CD4-positive, alpha-beta memory T cell (primary cell): ENCODE measurements at regions not wholly inside any gene's neighbourhood (a gene's known extent, or its start where the extent isn't known, plus 50 kb on each side); places are given as distances from the start of the nearest gene placed in this dataset.
"Not testable (repeated sequence)": the region's sequence is repeated elsewhere in the genome, so short reads cannot be mapped to it uniquely, and the experiment has no call there.

ENCODE experiments used
- CTCF ChIA-PET: fragments of 350-600 bp; sonication (Branson Sonifier 250); formaldehyde crosslinking; loops from one replicate; lab custom pipeline; 2021; ENCODE audit warnings: inconsistent platforms; ENCODE audit not compliant: partially characterized antibody; lab: Charles Lee
- POLR2A ChIA-PET: fragments of 350-600 bp; sonication (Branson Sonifier 250); formaldehyde crosslinking; loops from one replicate; lab custom pipeline; 2021; ENCODE audit not compliant: partially characterized antibody; lab: Charles Lee
- DNase-seq, 5 donors: peaks; one replicate each; pipeline versions ENCODE4 v3.0.0 to v3.0.0-alpha.2; 2020 to 2022; ENCODE audit warnings: mixed read lengths in 1 of 5
- H3K27ac ChIP-seq: one replicate; pipeline ENCODE4 v1.7.0; 2013; ENCODE audit warnings: low read depth, low read length
- H3K27me3 ChIP-seq: 2 replicates; pipeline ENCODE4 v1.7.0; 2013; ENCODE audit warnings: mild to moderate bottlenecking, low read length, moderate library complexity; ENCODE audit not compliant: insufficient read depth
- H3K36me3 ChIP-seq: 2 replicates; pipeline ENCODE4 v1.7.0; 2013; ENCODE audit warnings: mild to moderate bottlenecking, low read length, moderate library complexity; ENCODE audit not compliant: insufficient read depth
- H3K4me1 ChIP-seq: 2 replicates; pipeline ENCODE4 v1.7.0; 2013; ENCODE audit warnings: mild to moderate bottlenecking, low read length, moderate library complexity; ENCODE audit not compliant: insufficient read depth
- H3K4me3 ChIP-seq, 2 donors: one replicate each; pipeline ENCODE4 v1.7.0; 2013; ENCODE audit warnings: low read length in 2 of 2, mild to moderate bottlenecking in 1 of 2
- H3K9me3 ChIP-seq, 2 donors: one replicate each; pipeline ENCODE4 v1.7.0; 2013; ENCODE audit warnings: low read length in 2 of 2, control low read depth in 1 of 2; ENCODE audit not compliant: control insufficient read depth in 1 of 2
- H3K27ac Mint-ChIP-seq, 7 donors: one replicate each; pipeline ENCODE4 v1.8.0; 2020 to 2021; ENCODE audit warnings: mixed read lengths in 7 of 7, mild to moderate bottlenecking in 6 of 7, inconsistent platforms in 3 of 7, moderate library complexity in 3 of 7
- H3K27me3 Mint-ChIP-seq, 2 donors: one replicate each; pipeline ENCODE4 v1.8.0; 2020 to 2021; ENCODE audit warnings: mixed read lengths in 2 of 2
- H3K36me3 Mint-ChIP-seq, 2 donors: one replicate each; pipeline ENCODE4 v1.8.0; 2020 to 2021; ENCODE audit warnings: mixed read lengths in 2 of 2, inconsistent platforms in 1 of 2, mild to moderate bottlenecking in 1 of 2
- H3K4me1 Mint-ChIP-seq, 4 donors: one replicate each; pipeline ENCODE4 v1.8.0; 2020 to 2021; ENCODE audit warnings: mixed read lengths in 4 of 4, mild to moderate bottlenecking in 1 of 4
- H3K4me3 Mint-ChIP-seq, 8 donors: one replicate each; pipeline ENCODE4 v1.8.0; 2020 to 2021; ENCODE audit warnings: mixed read lengths in 8 of 8, mild to moderate bottlenecking in 7 of 8, moderate library complexity in 6 of 8, inconsistent platforms in 3 of 8
- H3K9me3 Mint-ChIP-seq, 8 donors: one replicate each; pipeline ENCODE4 v1.8.0; 2020 to 2021; ENCODE audit warnings: mixed read lengths in 8 of 8, mild to moderate bottlenecking in 5 of 8, inconsistent platforms in 3 of 8, moderate library complexity in 1 of 8
- intact Hi-C: fragments of 100-400 bp; cut with micrococcal nuclease; formaldehyde crosslinking; loops from one replicate; pipeline ENCODE4 v1.15.1; 2023

GRCh38 chr11:130534551-130534950 is 86.1 kb downstream of the ADAMTS15 start:
- Mint-ChIP-seq H3K4me3 (no peak overlapping the region), H3K27me3 (peaks cover 1 to 13% of the 10 kb centered on the region in 2 donors), H3K27ac (no peak overlapping the region), H3K4me1 (no peaks in the 10 kb centered on the region), H3K9me3 (peaks cover 0 to 2% (median 0%) of the 10 kb centered on the region in 8 donors), H3K36me3 (no peaks in the 10 kb centered on the region)
- H3K4me3 ChIP-seq, result no peak overlapping the region
- H3K27ac ChIP-seq, result no peak overlapping the region
- H3K27me3 ChIP-seq, result no peaks in the 10 kb centered on the region
- H3K9me3 ChIP-seq, result no peaks in the 10 kb centered on the region
- ChIA-PET POLR2A (no interaction called here), CTCF (no interaction called here)
- intact Hi-C loops, result no loop called here
- no peaks in the 10 kb centered on the region for H3K36me3 ChIP-seq
- no peaks in the 10 kb centered on the region for H3K4me1 ChIP-seq
- DNase-seq, result no peak

- Histone ChIP-seq H3K27me3 (no peaks in the 10 kb centered on the region), H3K27ac (no peak overlapping the region), H3K36me3 (no peaks in the 10 kb centered on the region), H3K9me3 (no peaks in the 10 kb centered on the region), H3K4me3 (no peak overlapping the region), H3K4me1 (no peaks in the 10 kb centered on the region)
- intact Hi-C loops, result no loop called here
- H3K9me3 Mint-ChIP-seq, result peaks cover 0 to 2% (median 0%) of the 10 kb centered on the region in 8 donors
- no peak overlapping the region for H3K4me3 Mint-ChIP-seq
- POLR2A ChIA-PET, result no interaction called here
- peaks cover 3 to 16% of the 10 kb centered on the region in 2 donors for H3K27me3 Mint-ChIP-seq
- no peak overlapping the region for H3K27ac Mint-ChIP-seq
- CTCF ChIA-PET, result no interaction called here
- no peaks in the 10 kb centered on the region for H3K4me1 Mint-ChIP-seq
- no peak for DNase-seq
- H3K36me3 Mint-ChIP-seq, result no peaks in the 10 kb centered on the region
These were observed 87.1 kb downstream of the ADAMTS15 start for GRCh38 chr11:130535520-130535919.

GRCh38 chr11:130536106-130537040 is 87.9 kb downstream of the ADAMTS15 start:
- Mint-ChIP-seq H3K36me3 (no peaks in the 10 kb centered on the region), H3K4me3 (no peak overlapping the region), H3K4me1 (no peaks in the 10 kb centered on the region), H3K27me3 (peaks cover 3 to 14% of the 10 kb centered on the region in 2 donors), H3K9me3 (peaks cover 0 to 2% (median 0%) of the 10 kb centered on the region in 8 donors), H3K27ac (no peak overlapping the region)
- intact Hi-C loops, result no loop called here
- no peaks in the 10 kb centered on the region for H3K9me3 ChIP-seq
- H3K27ac ChIP-seq, result no peak overlapping the region
- H3K4me3 ChIP-seq, result no peak overlapping the region
- ChIA-PET CTCF (no interaction called here), POLR2A (no interaction called here)
- H3K27me3 ChIP-seq, result no peaks in the 10 kb centered on the region
- DNase-seq, result no peak
- H3K4me1 ChIP-seq, result no peaks in the 10 kb centered on the region
- H3K36me3 ChIP-seq, result no peaks in the 10 kb centered on the region

GRCh38 chr11:130539680-130540079 is 91.2 kb downstream of the ADAMTS15 start:
- H3K36me3 Mint-ChIP-seq, intact Hi-C loops, H3K27ac ChIP-seq, H3K4me3 ChIP-seq, H3K27me3 ChIP-seq, H3K9me3 Mint-ChIP-seq, H3K36me3 ChIP-seq, POLR2A ChIA-PET, H3K4me1 ChIP-seq, H3K27ac Mint-ChIP-seq, H3K4me3 Mint-ChIP-seq, H3K9me3 ChIP-seq, H3K4me1 Mint-ChIP-seq, DNase-seq, CTCF ChIA-PET: not testable (repeated sequence)
- H3K27me3 Mint-ChIP-seq, result peaks cover 7 to 16% of the 10 kb centered on the region in 2 donors

GRCh38 chr11:130544266-130544665 is 95.8 kb downstream of the ADAMTS15 start:
- intact Hi-C loops, result no loop called here
- no peaks in the 10 kb centered on the region for H3K36me3 ChIP-seq
- Mint-ChIP-seq H3K9me3 (peaks cover 0 to 5% (median 0%) of the 10 kb centered on the region in 8 donors), H3K4me3 (no peak overlapping the region), H3K36me3 (no peaks in the 10 kb centered on the region), H3K4me1 (no peaks in the 10 kb centered on the region), H3K27me3 (peaks cover 8 to 23% of the 10 kb centered on the region in 2 donors), H3K27ac (no peak overlapping the region)
- H3K4me3 ChIP-seq, result no peak overlapping the region
- CTCF ChIA-PET, result no interaction called here
- POLR2A ChIA-PET, result no interaction called here
- no peak for DNase-seq
- no peaks in the 10 kb centered on the region for H3K9me3 ChIP-seq
- H3K27me3 ChIP-seq, result no peaks in the 10 kb centered on the region
- no peaks in the 10 kb centered on the region for H3K4me1 ChIP-seq
- no peak overlapping the region for H3K27ac ChIP-seq

GRCh38 chr11:130545449-130546072 is 97.1 kb downstream of the ADAMTS15 start:
- no peaks in the 10 kb centered on the region for H3K9me3 ChIP-seq
- H3K27ac ChIP-seq, result no peak overlapping the region
- Mint-ChIP-seq H3K4me3 (no peak overlapping the region), H3K4me1 (no peaks in the 10 kb centered on the region), H3K27ac (no peak overlapping the region), H3K27me3 (peaks cover 6 to 20% of the 10 kb centered on the region in 2 donors), H3K9me3 (peaks cover 0 to 5% (median 0%) of the 10 kb centered on the region in 8 donors), H3K36me3 (no peaks in the 10 kb centered on the region)
- H3K36me3 ChIP-seq, result no peaks in the 10 kb centered on the region
- ChIA-PET CTCF (no interaction called here), POLR2A (no interaction called here)
- H3K27me3 ChIP-seq, result no peaks in the 10 kb centered on the region
- no peak for DNase-seq
- no peaks in the 10 kb centered on the region for H3K4me1 ChIP-seq
- intact Hi-C loops, result no loop called here
- no peak overlapping the region for H3K4me3 ChIP-seq

GRCh38 chr11:130546438-130546837 is 98.0 kb downstream of the ADAMTS15 start:
- H3K4me3 ChIP-seq, result no peak overlapping the region
- H3K27me3 ChIP-seq, result no peaks in the 10 kb centered on the region
- ChIA-PET POLR2A (no interaction called here), CTCF (no interaction called here)
- no peaks in the 10 kb centered on the region for H3K9me3 ChIP-seq
- Mint-ChIP-seq H3K4me1 (no peaks in the 10 kb centered on the region), H3K27ac (peak overlapping the region in 1 of 7 donors; percentile 18), H3K27me3 (peaks cover 6 to 20% of the 10 kb centered on the region in 2 donors), H3K9me3 (peaks cover 0 to 5% (median 0%) of the 10 kb centered on the region in 8 donors), H3K4me3 (no peak overlapping the region), H3K36me3 (no peaks in the 10 kb centered on the region)
- DNase-seq, result no peak
- no peaks in the 10 kb centered on the region for H3K36me3 ChIP-seq
- no peak overlapping the region for H3K27ac ChIP-seq
- intact Hi-C loops, result no loop called here
- no peaks in the 10 kb centered on the region for H3K4me1 ChIP-seq
